AML-193 (cell line): ENCODE measurements at regions not wholly inside any gene's neighbourhood (a gene's known extent, or its start where the extent isn't known, plus 50 kb on each side); places are given as distances from the start of the nearest gene placed in this dataset.

ENCODE experiments used
- DNase-seq, 2 experiments: peaks; one replicate each; lab custom pipeline; 2025; lab: John Stamatoyannopoulos, UW

DNA sequence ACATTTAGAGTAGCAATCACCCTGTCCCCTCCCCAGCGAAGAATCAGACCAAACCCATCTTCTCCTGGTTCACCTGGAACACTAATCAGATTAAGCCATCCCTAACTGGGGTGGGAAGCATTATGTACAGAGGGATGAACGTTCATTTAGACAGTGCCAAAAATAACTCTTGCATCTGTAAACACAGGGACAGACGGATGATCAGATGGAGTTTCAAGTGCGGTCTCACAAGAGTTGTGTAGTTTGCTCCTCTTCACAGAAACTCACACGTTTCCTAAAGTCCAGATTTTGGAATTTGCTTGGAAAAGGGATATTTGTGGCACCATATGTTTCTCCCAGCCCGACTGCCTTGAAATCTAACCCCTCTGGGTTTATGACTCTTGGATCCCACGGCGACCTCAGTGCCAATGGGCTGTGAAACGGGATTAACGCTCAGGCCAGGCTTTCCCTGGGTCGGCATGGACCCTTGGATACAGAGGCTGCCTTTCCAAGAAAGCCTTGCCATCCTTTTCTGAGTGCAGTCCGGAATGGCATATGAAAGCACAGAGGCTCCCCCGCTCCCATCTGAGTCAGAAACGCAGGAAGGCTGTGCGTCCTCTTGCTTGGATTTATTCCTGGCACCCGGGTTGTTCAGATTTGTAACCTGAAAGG, 293.2 kb upstream of the HABP2 start:
- DNase-seq: no peak

- no peak for DNase-seq
These were observed 291.7 kb upstream of the HABP2 start for GRCh38 chr10:113261161-113261560.

DNA sequence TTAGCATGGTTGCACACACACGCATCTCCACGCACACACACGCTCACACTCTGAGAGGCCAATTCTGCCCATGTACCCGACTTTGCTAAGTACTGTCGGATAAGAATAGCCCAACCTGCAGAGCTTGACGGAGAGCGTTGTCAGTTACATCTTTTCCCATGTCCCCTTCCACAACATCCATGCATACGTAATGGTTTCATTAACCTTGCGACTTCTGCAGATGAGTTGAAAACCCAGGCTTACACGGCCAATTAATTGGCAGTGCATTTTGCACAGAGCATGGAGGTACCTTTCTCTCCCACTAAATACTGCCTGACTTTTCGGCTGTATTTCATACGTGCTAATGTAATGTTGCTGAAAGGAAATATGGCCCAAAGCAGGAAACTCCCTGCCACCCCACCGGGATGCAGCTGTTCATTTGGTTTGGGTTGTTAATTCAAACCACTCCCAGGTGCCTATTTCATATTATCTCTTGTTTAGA, 291.2 kb upstream of the HABP2 start:
- DNase-seq: no peak

GRCh38 chr10:113263056-113263455, 289.8 kb upstream of the HABP2 start:
- DNase-seq: no peak

- DNase-seq: no peak
These were observed 288.3 kb upstream of the HABP2 start for GRCh38 chr10:113264333-113265131.

DNA sequence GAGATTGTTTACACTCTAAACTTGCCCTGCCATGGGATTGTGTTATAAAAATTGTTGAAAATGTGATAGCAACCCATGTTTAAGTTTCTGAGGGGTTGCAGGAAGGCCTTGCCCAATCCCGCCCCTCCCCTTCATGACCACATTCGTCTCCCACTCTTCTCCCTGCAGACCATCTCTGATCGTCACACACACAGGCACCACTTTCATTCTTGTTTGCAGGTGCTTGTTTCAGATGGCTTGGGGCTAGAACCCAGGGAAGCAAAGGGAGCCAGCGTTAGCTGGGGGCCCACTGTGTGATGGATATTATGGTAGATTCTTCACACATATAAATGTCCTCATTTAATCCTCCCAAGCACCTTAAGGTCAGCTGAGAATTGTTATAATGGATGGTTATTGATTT, 286.7 kb upstream of the HABP2 start:
- DNase-seq: no peak

DNA sequence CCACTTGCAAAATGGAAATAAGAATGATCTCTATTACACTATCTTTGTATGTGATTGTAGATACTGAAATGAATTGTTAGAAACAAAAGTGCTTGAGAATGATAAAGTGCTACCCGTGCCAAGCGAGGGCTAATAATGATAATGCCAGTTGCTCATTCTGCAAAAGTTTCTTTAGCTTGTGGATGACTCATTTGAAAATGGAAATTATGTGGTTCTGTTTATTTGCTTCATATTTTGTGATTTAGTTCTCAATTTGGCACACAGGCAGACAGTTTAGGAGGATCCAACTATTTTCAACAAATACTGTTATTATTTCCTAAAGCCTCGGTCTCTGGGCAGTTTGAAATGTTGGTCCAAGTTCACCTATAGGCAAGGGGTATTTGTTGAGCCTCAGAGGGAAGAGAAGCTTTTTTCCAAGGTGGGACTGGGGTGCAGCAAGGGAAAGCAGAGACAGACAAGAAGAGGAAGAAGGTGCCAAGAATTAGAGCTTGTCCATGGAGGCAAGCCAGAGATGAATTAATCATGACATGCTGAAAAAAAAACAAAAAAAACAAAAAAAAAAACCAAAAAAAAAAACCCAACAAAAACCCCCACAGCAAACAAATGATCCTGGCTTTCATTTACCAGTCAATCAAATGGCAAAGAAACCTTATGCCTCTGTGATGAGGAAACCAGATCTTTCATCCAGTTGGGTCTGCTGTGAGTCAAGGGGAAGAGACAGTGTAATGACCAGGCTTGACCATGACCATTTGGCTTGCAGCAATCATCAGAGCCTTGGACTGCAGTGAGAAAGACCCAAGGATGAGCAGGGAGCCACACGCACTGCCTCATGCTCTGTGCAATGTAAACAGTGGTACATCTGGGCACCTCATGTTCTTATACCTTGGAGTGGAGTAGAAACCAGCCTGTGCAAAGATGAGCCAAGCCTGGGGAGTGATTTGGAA, 285.0 kb upstream of the HABP2 start:
- DNase-seq: no peak

GRCh38 chr10:113269333-113269732, 283.5 kb upstream of the HABP2 start:
- no peak for DNase-seq

- DNase-seq: no peak
These were observed 280.3 kb upstream of the HABP2 start for GRCh38 chr10:113272511-113272910.

DNA sequence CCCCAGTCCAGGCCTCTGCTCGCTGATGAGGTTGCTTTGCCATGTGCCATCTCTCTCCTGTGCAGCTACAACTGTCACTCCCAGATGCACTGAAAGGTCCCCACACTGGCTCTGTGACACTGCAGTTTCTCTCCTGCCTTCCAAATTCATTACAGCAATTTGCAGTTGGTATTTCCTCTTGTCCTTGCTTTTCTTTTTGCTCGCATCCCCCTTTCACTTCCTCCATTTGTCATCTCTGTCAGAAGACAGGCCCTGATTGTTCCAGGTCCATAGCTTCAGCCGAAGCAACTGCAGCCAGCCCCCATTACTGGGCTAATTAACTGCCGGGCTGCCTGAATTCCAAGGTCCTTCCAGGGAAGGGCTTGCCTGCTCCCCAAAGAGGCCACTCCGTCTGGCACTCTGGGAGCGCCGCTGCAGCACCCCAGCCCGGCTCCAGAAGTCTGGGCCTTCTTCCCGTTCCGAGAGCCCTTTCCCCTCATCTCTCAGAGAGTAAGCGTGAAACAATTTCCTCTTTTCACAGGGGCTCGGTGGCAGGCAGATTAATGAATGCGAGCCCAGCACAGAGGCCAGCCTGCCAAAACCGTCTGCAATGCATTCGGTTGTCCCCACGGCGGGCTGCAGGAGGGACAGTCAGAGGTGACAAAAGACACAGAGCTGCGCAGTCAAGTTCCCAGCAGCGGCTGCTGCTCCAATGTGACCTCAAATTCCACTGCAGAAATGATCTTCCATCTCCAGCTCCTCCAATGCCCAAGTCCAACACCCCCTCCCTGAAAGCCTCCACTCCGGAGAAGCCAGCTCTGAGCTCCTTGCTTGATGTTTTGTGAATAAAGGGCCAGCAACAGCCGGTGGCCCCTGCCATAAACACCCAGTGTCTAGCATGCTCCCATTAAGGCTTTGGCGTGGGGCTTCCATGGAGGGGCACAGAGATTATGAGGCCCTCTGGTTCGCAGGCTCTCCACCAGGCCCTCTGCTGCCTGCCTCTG, 279.4 kb upstream of the HABP2 start:
- DNase-seq: no peak

- DNase-seq: no peak
These were observed 278.6 kb upstream of the HABP2 start for GRCh38 chr10:113274176-113274829.

DNA sequence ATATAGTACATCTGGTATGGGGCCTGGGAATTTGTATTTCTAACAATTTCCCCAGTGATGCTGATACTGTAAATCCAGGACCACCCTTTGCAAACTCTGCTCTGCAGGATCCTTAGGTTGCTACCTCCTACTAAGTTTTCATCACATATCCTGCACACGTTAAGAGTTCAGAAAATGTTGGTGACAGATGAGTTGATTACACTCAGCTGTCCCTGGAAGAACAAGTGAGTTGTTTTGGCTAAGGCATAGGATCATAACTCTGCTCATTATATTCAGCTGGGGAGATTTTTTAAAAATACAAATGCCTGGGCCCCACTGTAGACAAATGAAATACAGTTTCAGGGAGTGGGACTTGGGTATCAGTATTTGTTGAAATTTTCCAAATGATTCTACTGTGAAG, 274.6 kb upstream of the HABP2 start:
- no peak for DNase-seq

- no peak for DNase-seq
These were observed 274.2 kb upstream of the HABP2 start for GRCh38 chr10:113278664-113279063.

DNA sequence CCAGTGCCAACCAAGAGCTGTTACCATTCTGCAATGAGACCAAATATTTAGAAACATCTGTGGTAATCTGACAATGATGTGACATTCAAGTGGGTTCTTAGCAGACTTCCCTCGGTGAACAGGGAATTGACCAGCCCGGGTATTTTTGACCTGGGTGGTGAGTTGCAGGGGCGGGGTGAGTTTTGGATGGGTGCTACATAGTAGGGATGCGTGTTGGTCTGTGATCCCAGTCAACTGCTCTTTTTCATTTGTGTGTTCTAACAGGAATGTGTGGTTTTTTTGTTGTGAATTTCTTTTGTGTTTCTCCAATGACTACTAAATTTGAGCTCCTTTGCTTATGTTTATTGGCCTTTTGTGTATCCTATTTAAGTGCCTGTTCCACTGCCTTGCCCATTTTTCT, 273.6 kb upstream of the HABP2 start:
- DNase-seq: no peak

GRCh38 chr10:113282564-113282963, 270.3 kb upstream of the HABP2 start:
- DNase-seq: no peak

DNA sequence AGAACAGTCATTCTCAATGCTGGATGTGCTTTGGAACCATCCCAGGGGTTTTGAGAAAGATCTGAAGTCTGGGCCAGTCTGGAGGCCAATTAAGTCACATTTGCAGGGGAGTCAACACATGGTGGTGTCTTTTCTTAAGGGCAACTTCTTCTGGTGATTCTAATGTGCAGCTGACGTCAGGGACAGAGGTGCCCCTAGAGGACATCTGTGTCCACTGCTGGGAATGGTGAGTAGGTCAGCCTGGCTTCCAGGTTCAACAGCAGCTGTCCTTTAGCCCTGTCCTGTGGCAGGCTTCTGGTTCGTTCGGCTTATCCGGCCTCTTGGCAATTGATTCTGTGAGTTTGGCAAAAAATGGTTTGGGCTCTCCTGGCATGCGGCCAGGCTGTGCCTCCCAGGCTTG, 269.7 kb upstream of the HABP2 start:
- no peak for DNase-seq

DNA sequence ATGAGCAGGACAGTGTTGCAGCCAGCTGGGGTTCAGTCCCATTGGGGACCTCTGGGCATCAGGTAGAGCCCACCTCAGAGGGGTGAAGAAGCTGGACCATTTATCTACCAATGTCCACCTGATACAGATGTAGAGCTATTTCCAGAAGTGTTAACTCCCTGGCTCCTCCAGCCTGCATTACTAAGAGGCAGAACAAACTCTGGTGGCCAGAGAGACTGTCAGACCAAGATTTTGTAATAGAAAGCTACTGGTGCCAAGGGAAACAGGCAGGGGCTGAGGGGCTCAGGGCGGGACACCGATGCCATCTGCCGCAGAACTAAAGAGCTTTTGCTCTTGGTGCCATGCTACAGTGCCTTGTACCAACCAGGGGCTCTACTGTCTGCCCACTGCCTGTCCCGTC, 268.2 kb upstream of the HABP2 start:
- DNase-seq: no peak

- no peak for DNase-seq
These were observed 267.5 kb upstream of the HABP2 start for GRCh38 chr10:113285305-113285704.

GRCh38 chr10:113287592-113287991, 265.3 kb upstream of the HABP2 start:
- DNase-seq: no peak

- no peak for DNase-seq
These were observed 262.7 kb upstream of the HABP2 start for GRCh38 chr10:113290137-113290536.

- DNase-seq: no peak
These were observed 261.4 kb upstream of the HABP2 start for GRCh38 chr10:113291413-113291812.
